ENCODE measurements at regions not wholly inside any gene's neighbourhood (a gene's known extent, or its start where the extent isn't known, plus 50 kb on each side); places are given as distances from the start of the nearest gene placed in this dataset.
"Not testable (repeated sequence)": the region's sequence is repeated elsewhere in the genome, so short reads cannot be mapped to it uniquely, and the experiment has no call there.

- WGBS, result 81% methylated on average over 6 of the region's 6 CpGs
- not testable (repeated sequence) for H3K36me3 ChIP-seq (ENCODE audit: insufficient read depth); H3K4me3 ChIP-seq (ENCODE audit: low read depth, low read length); DNase-seq (ENCODE audit: extremely low spot score); H3K27ac ChIP-seq (ENCODE audit: low read depth); H3K4me1 ChIP-seq (ENCODE audit: insufficient read depth)
These were observed 452.1 kb downstream of the EPM2A start for GRCh38 chr6:145283209-145283608.

DNA sequence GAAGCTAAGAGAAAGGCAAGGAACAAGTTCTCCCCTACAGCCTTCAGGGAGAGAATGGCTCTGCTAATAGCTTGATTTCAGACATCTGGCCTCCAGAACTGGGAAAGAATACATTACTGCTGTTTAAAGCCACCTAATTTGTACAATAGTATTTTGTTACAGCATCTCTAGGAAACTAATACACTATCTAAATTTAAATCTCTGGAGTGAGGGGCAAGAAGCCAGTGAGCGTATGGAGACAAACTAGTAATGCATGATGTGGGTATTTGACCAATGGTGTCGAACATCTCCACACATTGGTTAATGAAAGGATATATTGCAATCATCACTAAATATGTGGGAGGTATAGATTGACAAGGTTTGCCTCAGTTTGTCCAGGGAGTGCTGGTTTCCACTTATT, 451.5 kb downstream of the EPM2A start:
- Histone ChIP-seq H3K27ac (ENCODE audit: low read depth) (no peak overlapping the region), H3K4me1 (ENCODE audit: insufficient read depth) (no peaks in the 10 kb centered on the region), H3K36me3 (ENCODE audit: insufficient read depth) (no peaks in the 10 kb centered on the region), H3K4me3 (ENCODE audit: low read depth, low read length) (no peak overlapping the region)
- DNase-seq (ENCODE audit: extremely low spot score), result no peak
- WGBS, result 98% methylated on average over 2 of the region's 2 CpGs

DNA sequence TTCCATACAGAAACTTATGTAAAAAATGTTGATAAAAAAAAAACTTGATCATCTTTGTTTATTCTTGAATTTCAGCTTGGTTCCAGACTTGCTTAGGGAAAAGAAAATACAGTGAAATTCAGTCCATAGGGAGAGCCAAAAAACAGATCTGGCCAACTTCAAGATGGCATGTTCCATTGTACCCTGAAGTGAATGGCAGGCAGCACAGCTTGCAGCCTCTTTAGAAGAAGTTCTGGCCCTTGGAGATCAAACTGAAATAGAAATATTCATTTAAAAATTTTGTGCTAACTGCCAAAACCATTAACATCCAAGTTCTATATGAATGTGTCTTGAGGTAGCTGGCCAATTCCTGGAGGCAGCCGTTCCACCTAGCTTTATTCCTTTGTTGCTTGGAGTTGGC, 448.4 kb downstream of the EPM2A start:
- 91% methylated on average over 1 of the region's 1 CpG for WGBS
- no peaks in the 10 kb centered on the region for H3K36me3 ChIP-seq (ENCODE audit: insufficient read depth)
- no peak overlapping the region for H3K27ac ChIP-seq (ENCODE audit: low read depth)
- H3K4me3 ChIP-seq (ENCODE audit: low read depth, low read length), result no peak overlapping the region
- no peak for DNase-seq (ENCODE audit: extremely low spot score)
- H3K4me1 ChIP-seq (ENCODE audit: insufficient read depth), result no peaks in the 10 kb centered on the region

GRCh38 chr6:145289573-145289972, 445.7 kb downstream of the EPM2A start:
- 96% methylated on average over 3 of the region's 3 CpGs for WGBS

DNA sequence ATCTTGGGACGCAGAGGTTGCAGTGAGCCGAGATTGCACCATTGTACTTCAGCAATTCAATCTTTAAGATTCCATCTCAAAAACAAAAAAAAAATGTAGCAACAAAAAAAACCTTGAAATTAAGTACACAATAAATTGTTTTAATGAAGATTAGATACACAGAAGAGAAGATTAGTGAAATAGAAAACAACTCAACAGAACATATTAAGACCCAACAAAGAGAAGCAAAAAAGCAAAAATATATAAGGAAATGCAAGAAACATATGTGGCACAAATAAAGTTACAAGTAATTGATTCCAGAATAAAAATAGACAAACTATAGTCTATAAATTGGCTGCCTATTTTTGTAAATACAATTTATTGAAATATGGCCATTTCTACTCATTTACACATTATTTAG, 445.2 kb downstream of the EPM2A start:
- Histone ChIP-seq H3K27ac (ENCODE audit: low read depth) (no peak overlapping the region), H3K36me3 (ENCODE audit: insufficient read depth) (no peaks in the 10 kb centered on the region), H3K4me1 (ENCODE audit: insufficient read depth) (no peaks in the 10 kb centered on the region), H3K4me3 (ENCODE audit: low read depth, low read length) (no peak overlapping the region)
- no peak for DNase-seq (ENCODE audit: extremely low spot score)
- 95% methylated on average over 2 of the region's 2 CpGs for WGBS

More at GRCh38 chr6:145289573-145289972, 445.7 kb downstream of the EPM2A start:
- Histone ChIP-seq H3K4me3 (ENCODE audit: low read depth, low read length) (no peak overlapping the region), H3K4me1 (ENCODE audit: insufficient read depth) (no peaks in the 10 kb centered on the region), H3K27ac (ENCODE audit: low read depth) (no peak overlapping the region), H3K36me3 (ENCODE audit: insufficient read depth) (no peaks in the 10 kb centered on the region)
- no peak for DNase-seq (ENCODE audit: extremely low spot score)

DNA sequence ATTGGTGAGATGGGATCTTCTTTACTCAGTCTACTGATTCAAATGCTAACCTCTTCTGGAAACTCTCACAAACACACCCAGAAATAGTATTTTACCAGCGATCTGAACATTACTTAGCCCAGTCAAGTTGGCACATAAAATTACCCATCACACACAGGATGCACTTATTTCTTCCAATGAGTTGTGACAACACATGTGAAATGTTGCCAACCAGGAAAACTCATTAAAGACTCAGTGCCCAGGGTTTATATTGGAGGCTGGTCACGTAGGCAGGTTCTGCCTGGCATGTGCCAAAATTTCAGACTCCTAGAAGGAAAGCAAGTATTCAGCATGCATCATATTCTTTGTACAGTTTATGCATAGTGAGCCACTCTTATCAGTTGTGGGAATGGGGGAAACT, 443.3 kb downstream of the EPM2A start:
- no peak overlapping the region for H3K27ac ChIP-seq (ENCODE audit: low read depth)
- H3K36me3 ChIP-seq (ENCODE audit: insufficient read depth), result no peaks in the 10 kb centered on the region
- no peak overlapping the region for H3K4me3 ChIP-seq (ENCODE audit: low read depth, low read length)
- H3K4me1 ChIP-seq (ENCODE audit: insufficient read depth), result no peaks in the 10 kb centered on the region
- no peak for DNase-seq (ENCODE audit: extremely low spot score)
- WGBS, result 75% methylated on average over 2 of the region's 2 CpGs

GRCh38 chr6:145294942-145295341, 440.4 kb downstream of the EPM2A start:
- 96% methylated on average over 4 of the region's 4 CpGs for WGBS
- no peak overlapping the region for H3K27ac ChIP-seq (ENCODE audit: low read depth)
- no peak for DNase-seq (ENCODE audit: extremely low spot score)
- no peaks in the 10 kb centered on the region for H3K4me1 ChIP-seq (ENCODE audit: insufficient read depth)
- H3K36me3 ChIP-seq (ENCODE audit: insufficient read depth), result no peaks in the 10 kb centered on the region
- H3K4me3 ChIP-seq (ENCODE audit: low read depth, low read length), result no peak overlapping the region

- DNase-seq (ENCODE audit: extremely low spot score), result no peak
- 88% methylated on average over 2 of the region's 2 CpGs for WGBS
- Histone ChIP-seq H3K36me3 (ENCODE audit: insufficient read depth) (no peaks in the 10 kb centered on the region), H3K4me3 (ENCODE audit: low read depth, low read length) (no peak overlapping the region), H3K27ac (ENCODE audit: low read depth) (no peak overlapping the region), H3K4me1 (ENCODE audit: insufficient read depth) (no peaks in the 10 kb centered on the region)
These were observed 439.6 kb downstream of the EPM2A start for GRCh38 chr6:145295746-145296145.

- no peaks in the 10 kb centered on the region for H3K36me3 ChIP-seq (ENCODE audit: insufficient read depth)
- 85% methylated on average over 1 of the region's 1 CpG for WGBS
- H3K4me3 ChIP-seq (ENCODE audit: low read depth, low read length), result no peak overlapping the region
- no peaks in the 10 kb centered on the region for H3K4me1 ChIP-seq (ENCODE audit: insufficient read depth)
- H3K27ac ChIP-seq (ENCODE audit: low read depth), result no peak overlapping the region
- no peak for DNase-seq (ENCODE audit: extremely low spot score)
These were observed 429.6 kb downstream of the EPM2A start for GRCh38 chr6:145305670-145306069.

DNA sequence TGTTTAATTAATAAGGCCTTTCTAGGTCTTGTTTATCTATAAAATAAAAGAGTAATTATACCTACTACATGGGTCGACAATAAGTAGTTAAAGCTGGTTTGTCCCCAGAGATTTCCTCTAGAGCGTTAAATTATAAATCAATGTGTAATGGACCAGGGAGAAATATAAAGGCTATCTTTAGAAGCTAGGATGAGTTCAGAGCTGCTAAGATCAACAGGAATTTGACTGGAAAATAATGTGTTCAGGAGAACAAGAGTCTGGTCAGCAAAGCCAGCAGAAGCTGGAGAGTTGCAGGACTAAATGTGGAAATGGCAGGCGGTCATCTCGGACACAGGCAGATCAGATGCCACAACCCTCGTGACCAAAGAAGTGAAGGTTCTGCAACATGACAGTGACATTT, 428.8 kb downstream of the EPM2A start:
- no peak overlapping the region for H3K27ac ChIP-seq (ENCODE audit: low read depth)
- H3K36me3 ChIP-seq (ENCODE audit: insufficient read depth), result no peaks in the 10 kb centered on the region
- H3K4me3 ChIP-seq (ENCODE audit: low read depth, low read length), result no peak overlapping the region
- no peak for DNase-seq (ENCODE audit: extremely low spot score)
- no peaks in the 10 kb centered on the region for H3K4me1 ChIP-seq (ENCODE audit: insufficient read depth)
- WGBS, result 82% methylated on average over 5 of the region's 5 CpGs

GRCh38 chr6:145309842-145310535, 425.3 kb downstream of the EPM2A start:
- Histone ChIP-seq H3K36me3 (ENCODE audit: insufficient read depth) (no peaks in the 10 kb centered on the region), H3K27ac (ENCODE audit: low read depth) (no peak overlapping the region), H3K4me1 (ENCODE audit: insufficient read depth) (no peaks in the 10 kb centered on the region), H3K4me3 (ENCODE audit: low read depth, low read length) (no peak overlapping the region)
- 67% methylated on average over 3 of the region's 3 CpGs for WGBS
- DNase-seq (ENCODE audit: extremely low spot score), result no peak

DNA sequence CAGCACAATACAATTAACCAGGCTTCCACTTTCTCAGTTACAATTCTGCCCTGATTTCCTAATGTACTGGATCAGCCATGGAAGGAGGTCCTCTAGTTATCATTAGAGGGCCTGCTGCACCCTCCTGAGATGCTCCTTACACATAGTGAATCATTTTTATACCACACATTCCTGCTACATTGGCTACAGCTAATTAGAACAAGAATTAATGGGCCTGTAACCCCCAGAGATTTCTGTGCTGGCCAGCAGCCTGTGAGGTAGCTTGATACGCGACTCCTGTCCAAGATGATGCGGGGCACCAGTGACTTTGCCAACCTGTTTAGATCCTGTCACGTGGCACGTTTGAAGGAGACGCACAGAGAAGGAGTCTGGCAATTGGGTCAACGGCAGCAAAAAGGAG, 422.8 kb downstream of the EPM2A start:
- WGBS, result 90% methylated on average over 7 of the region's 7 CpGs
- Histone ChIP-seq H3K27ac (ENCODE audit: low read depth) (no peak overlapping the region), H3K4me3 (ENCODE audit: low read depth, low read length) (no peak overlapping the region), H3K36me3 (ENCODE audit: insufficient read depth) (no peaks in the 10 kb centered on the region), H3K4me1 (ENCODE audit: insufficient read depth) (no peaks in the 10 kb centered on the region)
- no peak for DNase-seq (ENCODE audit: extremely low spot score)

- DNase-seq (ENCODE audit: extremely low spot score), result no peak
- Histone ChIP-seq H3K4me1 (ENCODE audit: insufficient read depth) (no peaks in the 10 kb centered on the region), H3K27ac (ENCODE audit: low read depth) (no peak overlapping the region), H3K36me3 (ENCODE audit: insufficient read depth) (no peaks in the 10 kb centered on the region), H3K4me3 (ENCODE audit: low read depth, low read length) (no peak overlapping the region)
- 83% methylated on average over 1 of the region's 1 CpG for WGBS
These were observed 422.1 kb downstream of the EPM2A start for GRCh38 chr6:145313041-145313855.

GRCh38 chr6:145315982-145316600, 419.2 kb downstream of the EPM2A start:
- Histone ChIP-seq H3K4me3 (ENCODE audit: low read depth, low read length) (no peak overlapping the region), H3K4me1 (ENCODE audit: insufficient read depth) (no peaks in the 10 kb centered on the region), H3K27ac (ENCODE audit: low read depth) (no peak overlapping the region), H3K36me3 (ENCODE audit: insufficient read depth) (no peaks in the 10 kb centered on the region)
- DNase-seq (ENCODE audit: extremely low spot score), result no peak
- 82% methylated on average over 3 of the region's 3 CpGs for WGBS
